Endodermal cell (in vitro differentiated cells): ENCODE measurements at regions not wholly inside any gene's neighbourhood (a gene's known extent, or its start where the extent isn't known, plus 50 kb on each side); places are given as distances from the start of the nearest gene placed in this dataset.

Source experiments
- DNase-seq: peaks from one replicate; pipeline ENCODE4 v3.0.0-alpha.2; 2017
- H3K27ac ChIP-seq: 2 replicates; pipeline ENCODE4 v1.5.1; 2013; ENCODE audit warnings: mild to moderate bottlenecking, low read depth, low read length, moderate library complexity
- H3K27me3 ChIP-seq: 2 replicates; pipeline ENCODE4 v1.6.1; 2013; ENCODE audit warnings: mild to moderate bottlenecking, low read length, moderate library complexity; ENCODE audit not compliant: insufficient read depth, control insufficient read depth, poor library complexity, severe bottlenecking
- H3K36me3 ChIP-seq: 2 replicates; pipeline ENCODE4 v1.7.0; 2013; ENCODE audit warnings: mild to moderate bottlenecking, low read length, moderate library complexity; ENCODE audit not compliant: control insufficient read depth, insufficient read depth
- H3K4me1 ChIP-seq: one replicate; pipeline ENCODE4 v1.7.0; 2013; ENCODE audit warnings: low read length; ENCODE audit not compliant: control insufficient read depth, insufficient read depth
- H3K4me3 ChIP-seq: 2 replicates; pipeline ENCODE4 v1.5.1; 2013; ENCODE audit warnings: mild to moderate bottlenecking, low read length, moderate library complexity
- H3K9ac ChIP-seq: 2 replicates; pipeline ENCODE4 v1.6.1; 2013; ENCODE audit warnings: mild to moderate bottlenecking, low read length, moderate library complexity; ENCODE audit not compliant: poor library complexity, severe bottlenecking; ENCODE audit errors: extremely low read depth
- H3K9me3 ChIP-seq: 2 replicates; pipeline ENCODE4 v1.6.1; 2013; ENCODE audit warnings: mild to moderate bottlenecking, low read length, moderate library complexity; ENCODE audit not compliant: control insufficient read depth
- H3K27ac Mint-ChIP-seq: 2 replicates; pipeline ENCODE4 v1.8.0; 2020; ENCODE audit warnings: mixed read lengths
- H3K27me3 Mint-ChIP-seq: 2 replicates; pipeline ENCODE4 v1.8.0; 2021; ENCODE audit warnings: mild to moderate bottlenecking, mixed read lengths; ENCODE audit not compliant: insufficient read depth
- H3K36me3 Mint-ChIP-seq: 2 replicates; pipeline ENCODE4 v1.8.0; 2020; ENCODE audit warnings: low read depth, mixed read lengths
- H3K4me1 Mint-ChIP-seq: 2 replicates; pipeline ENCODE4 v1.8.0; 2020; ENCODE audit warnings: mixed read lengths
- H3K4me3 Mint-ChIP-seq: 2 replicates; pipeline ENCODE4 v1.8.0; 2020; ENCODE audit warnings: mild to moderate bottlenecking, moderate library complexity, mixed read lengths
- H3K9me3 Mint-ChIP-seq: 2 replicates; pipeline ENCODE4 v1.8.0; 2020; ENCODE audit warnings: mild to moderate bottlenecking, mixed read lengths
- WGBS, 2 experiments: methylation state at CpG; one replicate each; pipeline versions ENCODE4 v1.1.5 to v1.1.7; 2013; ENCODE audit warnings: missing lambda C conversion rate in 2 of 2, mixed read lengths in 1 of 2; ENCODE audit not compliant: insufficient coverage in 1 of 2, insufficient read length in 1 of 2; 5-methylcytosine and 5-hydroxymethylcytosine counted together
- TF ChIP-seq, protein P1 (sequence below): fragments of 200-600 bp; sonication (generic); conservative IDR thresholded peaks from 2 replicates; pipeline ENCODE4 v1.5.0; 2021; ENCODE audit warnings: antibody characterized with exemption, mild to moderate bottlenecking

- H3K4me3 ChIP-seq: no peak overlapping the region
- no peak overlapping the region for H3K9ac ChIP-seq
- H3K4me1 Mint-ChIP-seq: no peaks in the 10 kb centered on the region
- H3K9me3 Mint-ChIP-seq: peaks cover 14% of the 10 kb centered on the region
- H3K27ac ChIP-seq: no peak overlapping the region
- H3K27me3 Mint-ChIP-seq: no peaks in the 10 kb centered on the region
- H3K36me3 Mint-ChIP-seq: no peaks in the 10 kb centered on the region
- TF ChIP-seq, protein P1, sequence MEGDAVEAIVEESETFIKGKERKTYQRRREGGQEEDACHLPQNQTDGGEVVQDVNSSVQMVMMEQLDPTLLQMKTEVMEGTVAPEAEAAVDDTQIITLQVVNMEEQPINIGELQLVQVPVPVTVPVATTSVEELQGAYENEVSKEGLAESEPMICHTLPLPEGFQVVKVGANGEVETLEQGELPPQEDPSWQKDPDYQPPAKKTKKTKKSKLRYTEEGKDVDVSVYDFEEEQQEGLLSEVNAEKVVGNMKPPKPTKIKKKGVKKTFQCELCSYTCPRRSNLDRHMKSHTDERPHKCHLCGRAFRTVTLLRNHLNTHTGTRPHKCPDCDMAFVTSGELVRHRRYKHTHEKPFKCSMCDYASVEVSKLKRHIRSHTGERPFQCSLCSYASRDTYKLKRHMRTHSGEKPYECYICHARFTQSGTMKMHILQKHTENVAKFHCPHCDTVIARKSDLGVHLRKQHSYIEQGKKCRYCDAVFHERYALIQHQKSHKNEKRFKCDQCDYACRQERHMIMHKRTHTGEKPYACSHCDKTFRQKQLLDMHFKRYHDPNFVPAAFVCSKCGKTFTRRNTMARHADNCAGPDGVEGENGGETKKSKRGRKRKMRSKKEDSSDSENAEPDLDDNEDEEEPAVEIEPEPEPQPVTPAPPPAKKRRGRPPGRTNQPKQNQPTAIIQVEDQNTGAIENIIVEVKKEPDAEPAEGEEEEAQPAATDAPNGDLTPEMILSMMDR: no peak
- no peak overlapping the region for H3K4me3 Mint-ChIP-seq
- H3K27ac Mint-ChIP-seq: no peak overlapping the region
- H3K27me3 ChIP-seq: no peaks in the 10 kb centered on the region
- H3K36me3 ChIP-seq: no peaks in the 10 kb centered on the region
- no peaks in the 10 kb centered on the region for H3K4me1 ChIP-seq
- peaks cover 4% of the 10 kb centered on the region for H3K9me3 ChIP-seq
- DNase-seq: no peak
- 94% methylated on average over 3 of the region's 3 CpGs; no CpG with 5 or more reads in 1 of the 2 experiments for WGBS, 2 experiments
Measured at GRCh38 chr4:147400721-147401120, 80.2 kb upstream of the EDNRA start.

DNA sequence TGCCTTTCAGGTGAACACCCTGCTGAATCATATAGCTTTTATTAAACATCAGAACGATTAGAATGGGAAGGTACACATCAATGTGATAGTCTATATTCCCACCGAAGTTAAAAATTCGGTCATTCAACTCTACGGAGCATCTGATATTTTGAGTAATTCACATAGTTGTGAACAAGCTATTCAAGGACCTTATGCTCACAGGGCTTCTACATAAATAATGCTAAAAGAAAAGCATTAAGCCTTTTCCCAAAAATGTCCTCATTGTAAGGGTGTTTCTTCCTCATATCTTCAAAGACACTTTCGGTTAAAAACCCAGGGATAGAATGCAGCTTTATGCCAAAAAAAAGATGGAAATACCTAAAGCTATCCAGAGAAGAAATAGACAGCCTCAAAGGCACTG, 79.7 kb upstream of the EDNRA start:
- Mint-ChIP-seq H3K4me1 (no peaks in the 10 kb centered on the region), H3K9me3 (peaks cover 14% of the 10 kb centered on the region), H3K36me3 (no peaks in the 10 kb centered on the region), H3K27me3 (no peaks in the 10 kb centered on the region), H3K27ac (no peak overlapping the region), H3K4me3 (no peak overlapping the region)
- H3K9me3 ChIP-seq: peaks cover 4% of the 10 kb centered on the region
- no peak for DNase-seq
- H3K4me1 ChIP-seq: no peaks in the 10 kb centered on the region
- TF ChIP-seq, protein P1: no peak
- no peak overlapping the region for H3K4me3 ChIP-seq
- no peaks in the 10 kb centered on the region for H3K36me3 ChIP-seq
- H3K27me3 ChIP-seq: no peaks in the 10 kb centered on the region
- WGBS, 2 experiments: 61 to 77% methylated on average over 3 to 5 of the region's 5 CpGs
- H3K27ac ChIP-seq: no peak overlapping the region
- H3K9ac ChIP-seq: no peak overlapping the region

DNA sequence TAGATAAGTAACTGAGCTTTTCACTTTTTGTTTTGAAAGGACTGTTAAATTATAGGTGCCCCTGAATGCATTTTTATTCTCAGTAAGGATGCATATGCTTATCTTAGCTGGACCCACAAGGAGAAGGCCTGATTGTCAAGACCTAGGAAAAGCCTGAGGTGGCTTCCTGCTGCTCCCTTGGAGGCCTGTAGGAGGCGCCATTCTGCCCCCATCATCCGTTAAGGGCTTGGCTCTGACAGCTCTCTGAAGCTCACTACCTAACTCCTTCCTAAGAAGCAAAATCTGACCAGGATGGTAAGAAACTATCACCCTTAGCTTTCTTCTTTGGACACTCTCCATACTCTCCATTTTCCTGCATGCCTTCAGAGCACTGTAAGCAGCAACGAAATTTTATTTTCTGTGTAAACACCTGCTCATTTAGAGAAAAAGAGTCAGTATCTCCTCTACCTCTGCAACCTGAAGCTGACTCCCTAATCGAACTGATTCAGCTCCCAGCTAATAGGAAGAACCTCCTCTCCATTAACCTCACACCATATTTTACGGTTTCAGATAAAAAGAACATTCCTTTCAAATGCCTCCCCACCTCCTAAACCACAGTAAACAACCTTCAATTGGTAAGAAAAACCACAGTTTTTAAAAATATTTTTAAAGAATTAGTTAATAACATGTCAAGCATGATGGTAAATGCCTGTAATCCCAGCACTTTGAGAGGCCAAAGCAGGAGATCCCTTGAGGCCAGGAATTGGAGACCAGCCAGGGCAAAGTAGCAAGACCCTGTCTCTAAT, 73.4 kb upstream of the EDNRA start:
- Histone ChIP-seq H3K36me3 (no peaks in the 10 kb centered on the region), H3K27ac (no peak overlapping the region), H3K9me3 (peaks cover 4% of the 10 kb centered on the region), H3K27me3 (no peaks in the 10 kb centered on the region), H3K4me3 (no peak overlapping the region), H3K4me1 (no peaks in the 10 kb centered on the region), H3K9ac (no peak overlapping the region)
- Mint-ChIP-seq H3K27me3 (no peaks in the 10 kb centered on the region), H3K27ac (no peak overlapping the region), H3K4me3 (no peak overlapping the region), H3K36me3 (no peaks in the 10 kb centered on the region), H3K4me1 (no peaks in the 10 kb centered on the region), H3K9me3 (peaks cover 14% of the 10 kb centered on the region)
- 7 to 43% methylated on average over 3 to 5 of the region's 5 CpGs for WGBS, 2 experiments
- peak; percentile 79 for DNase-seq
- TF ChIP-seq, protein P1: peak; percentile 86
